GM12892 (cell line): ENCODE measurements at regions not wholly inside any gene's neighbourhood (a gene's known extent, or its start where the extent isn't known, plus 50 kb on each side); places are given as distances from the start of the nearest gene placed in this dataset.

Experiments
- DNase-seq: peaks from one replicate; pipeline ENCODE4 v3.0.0; 2011; ENCODE audit not compliant: insufficient read length
- FAIRE-seq: peaks from 2 replicates; lab custom pipeline; 2011; peaks lifted over from hg19 to GRCh38; lab: Jason Lieb, UNC
- POLR2A ChIP-seq: IDR thresholded peaks from 2 replicates; pipeline ENCODE4 v1.6.1; 2011; ENCODE audit warnings: low read depth, low read length, control low read depth
- POLR2AphosphoS5 ChIP-seq: IDR thresholded peaks from 2 replicates; pipeline ENCODE4 v1.6.1; 2011; ENCODE audit warnings: low read depth, low read length, control low read depth
- TAF1 ChIP-seq: IDR thresholded peaks from 2 replicates; pipeline ENCODE4 v1.6.1; 2011; ENCODE audit warnings: low read depth, mild to moderate bottlenecking, control low read depth, low read length, borderline replicate concordance

DNA sequence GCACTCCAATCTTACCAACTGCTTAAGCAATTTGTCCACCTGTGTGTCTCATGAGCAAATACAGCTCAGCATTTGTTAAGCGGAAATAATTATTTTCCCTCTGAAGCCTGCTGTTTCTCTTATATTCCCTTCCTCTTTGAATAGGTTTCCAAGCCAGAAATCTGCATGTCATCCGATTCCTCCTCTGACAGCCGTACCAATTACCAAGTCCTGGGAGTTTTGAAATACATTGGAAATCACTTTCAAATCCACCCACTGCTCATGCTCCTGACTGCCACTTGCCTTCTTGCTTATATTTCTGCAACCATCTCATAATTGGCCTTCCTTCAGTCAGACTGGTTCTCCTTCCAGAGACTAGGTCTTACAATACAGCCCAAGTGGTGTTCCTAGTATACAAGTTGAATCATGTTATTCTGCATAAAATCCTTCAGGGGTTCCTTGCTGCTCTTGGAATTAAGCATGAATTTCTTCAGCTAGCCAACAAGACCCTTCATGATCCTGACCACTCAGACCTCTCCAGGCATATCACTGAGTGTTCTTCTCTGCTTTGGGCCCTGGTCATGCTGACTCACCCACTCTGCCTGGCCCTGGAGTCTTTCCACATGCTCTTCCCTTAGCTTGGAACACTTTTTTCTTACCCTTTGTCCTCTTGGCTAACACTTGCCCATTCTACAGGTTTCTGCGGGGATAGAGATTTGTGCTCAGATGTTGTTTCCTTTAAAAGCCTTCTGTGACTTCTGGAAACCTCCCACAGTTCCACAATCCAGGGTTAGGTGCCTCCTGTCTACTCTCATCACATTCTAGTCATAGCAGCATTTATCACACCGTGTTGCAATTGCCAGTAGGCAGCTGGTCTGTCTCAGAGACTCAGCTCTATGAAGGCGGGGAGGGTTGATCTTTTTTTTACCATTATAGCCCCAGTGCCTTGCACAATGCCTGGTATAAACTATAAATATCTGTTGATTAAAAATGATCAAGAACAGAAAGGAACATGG is 157.6 kb downstream of the ARL6IP6 start:
- FAIRE-seq (no peak), DNase-seq (no peak)
- TF ChIP-seq POLR2A (no peak), TAF1 (no peak), POLR2AphosphoS5 (no peak)

DNA sequence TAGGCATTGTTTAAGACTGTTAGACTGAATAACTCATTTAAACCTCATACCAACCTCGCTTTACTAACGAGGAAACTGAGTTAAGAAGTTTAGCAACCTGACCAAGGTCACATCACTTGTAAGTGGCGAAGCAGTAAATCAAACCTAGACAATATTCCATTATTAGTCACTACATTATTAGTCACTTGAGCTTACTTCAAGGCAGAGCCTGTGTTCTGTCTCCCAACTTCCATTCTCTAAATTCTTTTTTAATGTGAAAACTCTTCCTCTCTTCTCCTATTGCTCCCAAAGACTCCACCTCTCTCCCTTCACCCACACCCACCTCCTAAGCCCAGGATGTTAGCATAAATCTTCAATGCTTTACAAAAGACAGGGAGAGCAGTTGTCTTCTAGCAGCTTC is 156.5 kb downstream of the ARL6IP6 start:
- TF ChIP-seq TAF1, result no peak
- TF ChIP-seq POLR2A, result no peak
- no peak for TF ChIP-seq POLR2AphosphoS5
- no peak for FAIRE-seq

DNA sequence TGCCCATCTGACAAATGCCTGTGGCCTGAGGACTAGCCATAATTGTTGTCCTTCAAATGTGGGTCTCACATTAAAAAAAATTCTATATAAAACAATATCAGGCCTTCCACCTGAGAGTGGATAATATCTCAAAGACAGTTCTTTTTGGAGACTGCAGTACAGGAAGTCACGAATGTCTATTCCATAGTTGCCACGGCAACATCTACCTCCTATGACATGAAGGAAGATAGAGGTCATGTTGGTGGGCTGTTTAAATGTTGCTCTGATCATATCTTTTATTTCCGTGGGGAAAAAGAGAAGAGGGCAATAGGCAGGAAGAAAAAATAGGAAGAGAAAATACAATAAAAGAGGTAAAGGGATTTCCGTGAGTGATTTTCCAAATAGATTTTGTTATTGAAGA is 151.8 kb downstream of the ARL6IP6 start:
- FAIRE-seq (no peak), DNase-seq (no peak)
- no peak for TF ChIP-seq TAF1
- no peak for TF ChIP-seq POLR2A
- TF ChIP-seq POLR2AphosphoS5, result no peak

More for the DNA sequence above, 156.5 kb downstream of the ARL6IP6 start:
- DNase-seq, result no peak

DNA sequence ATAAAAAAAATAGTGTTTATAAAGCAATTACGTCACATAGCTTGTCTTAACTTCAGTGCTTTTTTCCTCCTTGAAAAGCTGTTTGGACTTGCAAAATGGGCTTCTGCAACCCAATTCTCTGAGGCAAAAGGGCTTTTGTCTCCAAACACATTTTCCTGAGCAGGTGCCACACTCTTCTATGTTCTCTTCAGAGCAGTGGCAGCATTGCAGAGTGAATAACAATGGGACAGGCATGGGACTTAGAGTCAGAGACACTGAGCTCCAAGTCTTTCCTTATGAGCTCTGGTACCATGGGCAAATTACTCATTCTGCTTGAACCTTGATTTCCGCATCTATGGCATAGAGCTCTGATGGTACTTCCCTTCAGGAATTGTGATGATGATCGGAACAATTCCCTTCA is 149.0 kb downstream of the ARL6IP6 start:
- TF ChIP-seq POLR2A, result no peak
- no peak for TF ChIP-seq POLR2AphosphoS5
- TF ChIP-seq TAF1, result no peak
- FAIRE-seq (no peak), DNase-seq (no peak)

DNA sequence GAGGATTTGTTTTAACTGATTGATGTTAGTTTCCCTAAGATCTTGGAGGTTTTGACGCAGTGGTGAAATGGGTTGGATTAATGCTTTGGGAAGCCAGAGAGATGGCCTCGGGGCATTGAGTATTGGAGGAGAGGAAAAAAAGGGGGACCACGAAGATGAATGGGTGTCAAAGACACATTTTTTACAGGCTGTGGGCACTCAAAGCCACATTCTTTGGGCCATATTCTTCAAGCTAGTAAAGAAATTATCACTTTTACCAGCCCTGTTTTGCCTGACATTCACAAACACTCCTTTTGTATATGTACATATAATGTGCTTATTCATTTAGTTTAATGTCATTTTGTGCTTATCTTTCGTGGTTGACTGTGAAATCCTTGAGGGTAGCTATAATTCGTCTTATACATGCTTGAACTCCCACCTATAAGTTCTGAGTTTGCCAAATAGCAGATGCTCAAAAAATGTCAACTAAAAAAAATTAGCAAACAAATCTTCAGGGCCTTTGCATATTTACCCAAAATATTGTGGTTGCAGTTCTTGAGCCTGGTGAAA is 146.3 kb downstream of the ARL6IP6 start:
- FAIRE-seq, result no peak
- no peak for TF ChIP-seq POLR2A
- TF ChIP-seq TAF1, result no peak
- TF ChIP-seq POLR2AphosphoS5, result no peak
- DNase-seq, result no peak

DNA sequence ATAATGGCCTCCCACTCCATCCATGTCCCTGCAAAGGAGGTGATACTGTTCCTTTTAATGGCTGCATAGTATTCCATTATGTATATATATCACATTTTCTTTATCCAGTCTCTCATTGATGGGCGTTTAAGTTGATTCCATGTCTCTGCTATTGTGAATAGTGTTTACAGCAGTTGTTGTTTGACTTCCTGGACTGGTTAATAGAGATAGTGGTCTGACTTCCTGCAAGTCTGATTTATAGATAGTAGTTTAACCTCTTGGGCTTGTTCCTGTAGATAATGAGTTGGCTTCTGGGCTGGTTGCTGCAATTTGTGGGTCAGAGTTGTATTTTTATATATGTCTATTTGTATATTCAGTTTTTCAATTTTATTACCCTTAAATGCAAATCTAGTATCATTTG is 145.4 kb downstream of the ARL6IP6 start:
- TF ChIP-seq POLR2AphosphoS5 (no peak), TAF1 (no peak), POLR2A (no peak)
- no peak for FAIRE-seq

DNA sequence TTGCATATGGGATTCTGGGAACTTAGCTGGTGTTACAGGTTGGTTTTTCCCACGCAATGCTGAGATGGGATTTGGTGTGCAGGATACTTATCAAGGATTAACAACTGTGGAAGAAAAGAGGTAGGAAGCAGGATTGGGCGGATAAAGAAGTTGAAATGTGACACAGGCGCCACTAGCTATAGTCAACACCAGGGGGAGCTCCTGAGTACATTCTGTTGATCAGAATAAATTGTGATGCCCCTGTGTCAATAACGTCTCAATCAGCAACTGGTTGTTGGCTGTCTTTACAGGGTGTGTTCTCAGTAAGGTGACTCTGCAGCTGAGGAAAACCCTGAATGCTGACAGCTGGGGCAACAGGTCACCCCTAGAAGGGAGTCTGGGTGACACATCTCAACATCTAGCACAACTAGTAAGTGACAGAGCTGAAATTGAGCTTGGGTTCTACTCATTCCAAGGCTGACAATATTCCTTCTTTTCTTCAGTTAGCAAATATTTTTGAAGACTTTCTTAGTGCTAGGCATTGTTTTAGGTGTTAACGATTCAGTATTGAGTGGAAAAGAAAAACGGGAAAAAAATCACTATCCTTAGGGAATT is 143.0 kb downstream of the ARL6IP6 start:
- no peak for FAIRE-seq
- DNase-seq, result no peak
- no peak for TF ChIP-seq POLR2A
- no peak for TF ChIP-seq TAF1
- TF ChIP-seq POLR2AphosphoS5, result no peak

More for the DNA sequence above, 145.4 kb downstream of the ARL6IP6 start:
- no peak for DNase-seq

DNA sequence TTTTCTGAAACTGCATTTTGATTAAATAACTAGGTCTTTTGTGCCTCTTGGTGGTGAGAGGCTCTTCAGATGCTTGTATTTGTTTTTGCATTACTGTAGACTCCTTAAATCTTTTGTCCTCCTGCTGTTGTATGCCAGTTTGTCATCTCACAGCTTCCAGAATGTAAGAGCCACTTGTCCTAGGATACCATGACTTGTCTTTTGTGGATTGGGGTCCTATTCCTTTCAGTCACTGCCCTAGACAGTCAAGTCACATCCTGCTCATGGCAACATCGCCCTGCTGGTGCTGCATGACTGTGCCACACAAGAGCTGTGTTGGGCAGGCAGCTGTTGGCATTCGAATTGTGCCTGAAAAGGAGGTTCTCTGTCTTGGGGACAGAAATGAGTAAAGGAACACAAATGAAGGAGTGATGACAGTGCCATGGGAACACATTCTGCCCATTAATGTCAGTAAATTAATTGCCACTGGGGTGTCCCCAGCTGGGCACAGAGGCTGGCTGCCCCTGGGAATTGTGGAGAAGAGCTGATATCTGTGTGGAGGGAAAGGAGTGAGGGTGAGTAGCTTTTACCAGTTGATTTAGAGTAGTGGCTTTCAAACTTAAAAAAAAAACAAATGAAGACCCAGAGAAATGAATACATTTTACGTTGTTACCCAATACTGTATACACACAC is 140.3 kb downstream of the ARL6IP6 start:
- FAIRE-seq, result no peak
- TF ChIP-seq POLR2AphosphoS5 (no peak), POLR2A (no peak), TAF1 (no peak)
- no peak for DNase-seq

DNA sequence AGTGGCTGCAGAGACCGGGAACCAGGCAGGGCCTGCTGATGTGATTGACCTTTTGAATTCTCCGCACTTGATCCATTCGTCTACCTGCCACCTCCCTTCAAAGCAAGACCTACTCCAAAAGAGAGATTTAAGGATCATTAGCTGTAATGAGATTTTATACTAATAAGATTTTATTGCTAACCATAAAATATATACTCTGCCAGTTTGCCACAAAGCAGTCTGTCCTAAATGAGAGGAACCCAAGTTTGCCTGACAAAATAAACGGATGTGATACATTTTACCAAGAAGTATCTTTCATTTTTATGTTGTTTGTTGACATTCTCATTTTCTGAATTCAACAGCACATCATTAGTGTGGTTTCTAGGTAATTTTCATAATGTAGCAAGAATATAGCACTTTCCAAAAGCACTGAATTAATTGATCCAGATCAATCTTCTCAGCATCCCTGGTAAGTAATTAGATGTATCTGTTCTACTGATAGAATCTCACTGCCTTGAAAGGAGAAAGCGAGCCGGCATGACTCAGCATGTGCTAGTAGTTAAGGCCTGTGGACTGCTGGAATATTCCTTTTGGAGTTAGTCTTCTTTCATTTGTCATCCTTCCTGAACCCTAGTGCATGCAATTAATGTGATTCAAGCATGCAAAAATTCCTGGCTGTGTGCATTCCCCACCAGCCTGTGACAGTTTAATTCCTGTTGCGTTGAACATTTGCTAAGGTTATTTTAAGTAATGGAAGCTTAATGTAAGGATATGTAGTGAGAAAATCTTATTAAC is 128.5 kb downstream of the ARL6IP6 start:
- TF ChIP-seq TAF1 (no peak), POLR2AphosphoS5 (no peak), POLR2A (no peak)
- FAIRE-seq (no peak), DNase-seq (no peak)

DNA sequence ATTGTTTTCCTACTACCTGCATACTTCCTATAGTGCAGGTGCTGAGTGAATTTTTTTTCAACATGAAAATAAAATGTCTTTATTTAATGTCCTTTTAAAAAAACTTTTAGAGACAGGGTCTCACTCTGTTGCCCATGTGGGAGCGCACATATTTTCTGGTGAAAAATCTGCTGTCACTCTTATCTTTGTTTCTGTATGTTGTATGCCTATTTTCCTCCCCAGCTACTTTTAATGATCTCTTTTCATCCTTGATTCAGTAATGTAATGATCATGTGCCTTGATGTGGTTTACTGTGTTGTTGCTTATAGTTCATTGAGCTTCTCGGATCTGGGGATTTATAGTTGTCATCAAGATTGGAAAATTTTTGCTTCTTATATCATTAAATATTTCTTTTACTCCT is 117.3 kb downstream of the ARL6IP6 start:
- TF ChIP-seq POLR2A (no peak), TAF1 (no peak), POLR2AphosphoS5 (no peak)
- FAIRE-seq, result no peak
- no peak for DNase-seq
